ENCODE measurements at regions not wholly inside any gene's neighbourhood (a gene's known extent, or its start where the extent isn't known, plus 50 kb on each side); places are given as distances from the start of the nearest gene placed in this dataset.

DNA sequence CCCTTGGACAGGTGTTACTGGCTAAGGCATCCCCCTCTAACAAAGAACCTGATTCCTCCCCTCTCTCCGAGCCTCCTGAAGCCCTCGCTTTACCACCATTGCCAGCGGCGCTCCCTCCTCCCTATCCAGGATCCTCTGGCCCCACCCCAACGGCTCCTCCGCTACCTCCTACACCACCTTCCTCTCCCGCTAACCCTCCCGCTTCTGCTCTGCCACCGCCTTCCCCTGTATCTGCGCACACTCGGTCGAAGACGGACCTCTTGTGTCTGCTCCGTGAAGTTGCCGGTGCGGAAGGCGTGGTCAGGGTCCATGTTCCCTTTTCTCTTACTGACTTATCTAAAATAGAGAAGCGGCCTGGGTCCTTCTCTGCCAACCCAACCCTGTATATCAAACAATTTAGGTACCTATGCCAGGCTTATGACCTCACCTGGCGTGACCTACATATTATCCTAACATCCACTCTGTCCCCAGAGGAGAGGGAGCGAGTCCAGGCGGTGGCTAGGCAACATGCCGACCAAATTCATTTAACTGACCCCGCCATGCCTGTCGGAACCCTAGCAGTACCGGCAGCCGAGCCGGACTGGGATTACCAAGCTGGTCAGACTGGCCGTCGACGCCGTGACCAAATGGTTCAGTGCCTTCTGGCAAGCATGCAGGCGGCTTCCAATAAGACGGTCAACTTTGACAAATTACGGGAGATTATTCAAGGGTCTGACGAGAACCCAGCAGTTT lies 958.9 kb downstream of the RPA4 start:
- H3K79me1 ChIP-seq (ENCODE audit: low read depth, low read length) = no peaks in the 10 kb centered on the region
- no peak overlapping the region for H3K56ac ChIP-seq (replicated peaks; ENCODE audit: insufficient read length, low read depth, low read length)
- H2AFZ ChIP-seq (ENCODE audit: low read length) = no peak overlapping the region
- H2AK5ac ChIP-seq (ENCODE audit: low read depth, low read length) = no peak overlapping the region
- no peaks in the 10 kb centered on the region for H3K79me2 ChIP-seq (ENCODE audit: control insufficient read depth in 1 of 2, insufficient read depth in 2 of 2, low read length in 2 of 2)
- no peak overlapping the region for H4K5ac ChIP-seq (ENCODE audit: insufficient read length, low read depth, low read length)
- FAIRE-seq = no peak
- H3K4me1 ChIP-seq (replicated peaks in 1 of 4; ENCODE audit: control insufficient read depth in 3 of 4, insufficient read depth in 4 of 4, low read length in 3 of 4) = no peaks in the 10 kb centered on the region
- no peaks in the 10 kb centered on the region for H3K27me3 ChIP-seq (replicated peaks in 1 of 4; ENCODE audit: control insufficient read depth in 3 of 4, extremely low read depth in 1 of 4, insufficient read depth in 3 of 4, low read length in 3 of 4)
- H3K23me2 ChIP-seq (ENCODE audit: low read depth, low read length) = no peaks in the 10 kb centered on the region
- no peak overlapping the region for H2BK12ac ChIP-seq (ENCODE audit: low read depth, low read length)
- no peak overlapping the region for H2BK5ac ChIP-seq (ENCODE audit: low read depth, low read length)
- ChIA-PET CTCF (ENCODE audit: partially characterized antibody) (no interaction called here), POLR2A (ENCODE audit: partially characterized antibody) (no interaction called here)
- H3K23ac ChIP-seq (ENCODE audit: insufficient read length) = no peak overlapping the region
- H3K4me3 ChIP-seq (ENCODE audit: extremely low read depth in 1 of 4, insufficient read depth in 2 of 4, low read depth in 3 of 4, low read length in 4 of 4) = no peak overlapping the region
- H3K9me3 ChIP-seq (ENCODE audit: insufficient read depth in 2 of 2, low read depth in 1 of 2, low read length in 1 of 2) = peaks cover 5 to 36% of the 10 kb centered on the region in 2 experiments; a peak in 2 of 4 replicates
- H3K18ac ChIP-seq (ENCODE audit: extremely low read depth, low read length) = no peak overlapping the region
- no peak overlapping the region for H2BK15ac ChIP-seq (ENCODE audit: low read length)
- H3K36me3 ChIP-seq (ENCODE audit: control insufficient read depth in 2 of 4, insufficient read depth in 4 of 4, low read length in 3 of 4) = no peaks in the 10 kb centered on the region
- no peak overlapping the region for H3K14ac ChIP-seq (ENCODE audit: insufficient read length)
- H4K8ac ChIP-seq (ENCODE audit: extremely low read depth, insufficient read depth, low read length) = no peak overlapping the region
- no peak for DNase-seq (ENCODE audit: low read depth in 1 of 2, low spot score in 2 of 2)
- H3K9ac ChIP-seq (replicated peaks in 1 of 4; ENCODE audit: extremely low read depth in 1 of 4, low read depth in 3 of 4, low read length in 3 of 4) = no peak overlapping the region
- no peaks in the 10 kb centered on the region for H4K20me1 ChIP-seq (replicated peaks in 1 of 2; ENCODE audit: control insufficient read depth in 1 of 2, insufficient read depth in 2 of 2, low read length in 2 of 2)
- H2BK120ac ChIP-seq (replicated peaks; ENCODE audit: low read depth, low read length) = no peak overlapping the region
- H4K91ac ChIP-seq (replicated peaks; ENCODE audit: insufficient read length, low read length) = no peak overlapping the region
- 92% methylated on average over 20 of the region's 35 CpGs; no CpG with 5 or more reads in 1 of the 2 experiments for WGBS, 2 experiments (ENCODE audit: extremely low coverage in 1 of 2, insufficient coverage in 1 of 2, insufficient read length in 1 of 2, insufficient replicate concordance in 2 of 2, low coverage in 1 of 2, low lambda C conversion rate in 2 of 2, missing lambda C conversion rate in 1 of 2)
- H3K4ac ChIP-seq (replicated peaks; ENCODE audit: insufficient read length, low read depth, low read length) = no peak overlapping the region
- H2BK20ac ChIP-seq (ENCODE audit: low read length) = no peak overlapping the region
- no peak overlapping the region for H3K4me2 ChIP-seq (ENCODE audit: insufficient read depth in 1 of 2, low read depth in 2 of 2, low read length in 2 of 2)
- H3K27ac ChIP-seq (ENCODE audit: low read depth, low read length) = no peak overlapping the region
- TF ChIP-seq RFX5 (IDR thresholded peaks at IDR 0.05; ENCODE audit: borderline replicate concordance, low read depth, low read length) = no peak
- TF ChIP-seq ZNF274 (IDR thresholded peaks at IDR 0.05; ENCODE audit: borderline replicate concordance, extremely low read depth, low read length) = no peak
